Fibroblast of lung (primary cell): ENCODE measurements at regions not wholly inside any gene's neighbourhood (a gene's known extent, or its start where the extent isn't known, plus 50 kb on each side); places are given as distances from the start of the nearest gene placed in this dataset.

Experiments used
- EZH2 ChIP-seq: IDR thresholded peaks from 2 replicates; pipeline ENCODE4 v1.5.1; 2012; ENCODE audit warnings: low read length, control low read depth, mild to moderate bottlenecking; ENCODE audit errors: missing control alignments
- TF ChIP-seq, protein P1 (sequence below), 2 donors: IDR thresholded peaks in 1 of 2; conservative IDR thresholded peaks in 1 of 2; 1 replicate in 1 of 2; 2 replicates in 1 of 2; pipeline ENCODE4 v1.5.1; 2011 to 2012; ENCODE audit warnings: low read length in 2 of 2, control low read depth in 1 of 2, inconsistent platforms in 1 of 2, low read depth in 1 of 2, mild to moderate bottlenecking in 1 of 2

GRCh38 chr7:22894546-22894945 is 71.9 kb upstream of the TOMM7 start:
- TF ChIP-seq, protein P1, sequence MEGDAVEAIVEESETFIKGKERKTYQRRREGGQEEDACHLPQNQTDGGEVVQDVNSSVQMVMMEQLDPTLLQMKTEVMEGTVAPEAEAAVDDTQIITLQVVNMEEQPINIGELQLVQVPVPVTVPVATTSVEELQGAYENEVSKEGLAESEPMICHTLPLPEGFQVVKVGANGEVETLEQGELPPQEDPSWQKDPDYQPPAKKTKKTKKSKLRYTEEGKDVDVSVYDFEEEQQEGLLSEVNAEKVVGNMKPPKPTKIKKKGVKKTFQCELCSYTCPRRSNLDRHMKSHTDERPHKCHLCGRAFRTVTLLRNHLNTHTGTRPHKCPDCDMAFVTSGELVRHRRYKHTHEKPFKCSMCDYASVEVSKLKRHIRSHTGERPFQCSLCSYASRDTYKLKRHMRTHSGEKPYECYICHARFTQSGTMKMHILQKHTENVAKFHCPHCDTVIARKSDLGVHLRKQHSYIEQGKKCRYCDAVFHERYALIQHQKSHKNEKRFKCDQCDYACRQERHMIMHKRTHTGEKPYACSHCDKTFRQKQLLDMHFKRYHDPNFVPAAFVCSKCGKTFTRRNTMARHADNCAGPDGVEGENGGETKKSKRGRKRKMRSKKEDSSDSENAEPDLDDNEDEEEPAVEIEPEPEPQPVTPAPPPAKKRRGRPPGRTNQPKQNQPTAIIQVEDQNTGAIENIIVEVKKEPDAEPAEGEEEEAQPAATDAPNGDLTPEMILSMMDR (conservative IDR thresholded peaks at IDR 0.05 in 1 of 2, IDR thresholded peaks at IDR 0.05 in 1 of 2; ENCODE audit: low read depth in 1 of 2, low read length in 2 of 2) = no peak
- no peak for TF ChIP-seq EZH2
